ENCODE measurements at regions not wholly inside any gene's neighbourhood (a gene's known extent, or its start where the extent isn't known, plus 50 kb on each side); places are given as distances from the start of the nearest gene placed in this dataset.
"Not testable (repeated sequence)": the region's sequence is repeated elsewhere in the genome, so short reads cannot be mapped to it uniquely, and the experiment has no call there.

DNA sequence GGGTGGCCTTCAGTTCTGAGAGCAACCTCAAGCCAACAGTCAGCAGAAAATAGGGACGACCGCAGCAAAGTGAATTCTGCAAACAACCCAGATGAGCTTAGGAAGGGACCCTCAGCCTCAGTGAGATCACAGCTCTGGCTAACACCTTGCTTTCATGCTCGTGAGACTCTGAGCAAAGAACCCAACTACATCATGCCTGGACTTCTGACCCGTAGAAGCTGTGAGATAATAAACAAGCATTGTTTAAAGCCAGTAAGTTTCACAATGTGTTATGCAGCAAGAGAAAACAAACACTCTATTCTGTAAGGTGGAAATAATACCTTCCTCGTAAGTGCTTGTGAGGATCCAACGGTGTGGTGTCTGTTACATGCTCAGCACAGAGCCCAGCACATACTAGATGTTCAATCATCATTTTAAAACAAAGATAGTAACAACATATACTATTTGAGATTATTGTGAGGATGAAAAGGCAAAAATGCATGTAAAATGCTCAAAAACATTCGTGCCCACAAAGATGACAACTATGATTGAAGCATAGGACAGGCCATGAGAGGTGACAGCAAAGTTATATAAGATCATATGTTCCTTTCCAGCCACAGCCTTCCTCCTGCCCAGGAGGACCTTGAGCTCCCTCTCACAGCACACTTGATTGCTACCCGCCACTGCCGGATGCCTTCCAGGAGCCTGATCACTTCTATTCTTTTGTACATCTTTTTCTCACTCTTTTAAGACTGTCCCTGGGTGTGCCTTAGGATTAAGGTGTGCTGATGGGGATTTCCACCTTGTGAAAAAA lies 433.3 kb downstream of the BUD13 start:
- no peak for DNase-seq (ENCODE audit: low read depth)
- no peak overlapping the region for H3K4me3 ChIP-seq (ENCODE audit: low read depth, low read length)
- TF ChIP-seq, protein P1, sequence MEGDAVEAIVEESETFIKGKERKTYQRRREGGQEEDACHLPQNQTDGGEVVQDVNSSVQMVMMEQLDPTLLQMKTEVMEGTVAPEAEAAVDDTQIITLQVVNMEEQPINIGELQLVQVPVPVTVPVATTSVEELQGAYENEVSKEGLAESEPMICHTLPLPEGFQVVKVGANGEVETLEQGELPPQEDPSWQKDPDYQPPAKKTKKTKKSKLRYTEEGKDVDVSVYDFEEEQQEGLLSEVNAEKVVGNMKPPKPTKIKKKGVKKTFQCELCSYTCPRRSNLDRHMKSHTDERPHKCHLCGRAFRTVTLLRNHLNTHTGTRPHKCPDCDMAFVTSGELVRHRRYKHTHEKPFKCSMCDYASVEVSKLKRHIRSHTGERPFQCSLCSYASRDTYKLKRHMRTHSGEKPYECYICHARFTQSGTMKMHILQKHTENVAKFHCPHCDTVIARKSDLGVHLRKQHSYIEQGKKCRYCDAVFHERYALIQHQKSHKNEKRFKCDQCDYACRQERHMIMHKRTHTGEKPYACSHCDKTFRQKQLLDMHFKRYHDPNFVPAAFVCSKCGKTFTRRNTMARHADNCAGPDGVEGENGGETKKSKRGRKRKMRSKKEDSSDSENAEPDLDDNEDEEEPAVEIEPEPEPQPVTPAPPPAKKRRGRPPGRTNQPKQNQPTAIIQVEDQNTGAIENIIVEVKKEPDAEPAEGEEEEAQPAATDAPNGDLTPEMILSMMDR (IDR thresholded peaks at IDR 0.05; ENCODE audit: insufficient read depth, low read depth, low read length) = no peak

- DNase-seq (ENCODE audit: low read depth); H3K4me3 ChIP-seq (ENCODE audit: low read depth, low read length): not testable (repeated sequence)
Observed at GRCh38 chr11:116338500-116338899, 434.3 kb downstream of the BUD13 start.

DNA sequence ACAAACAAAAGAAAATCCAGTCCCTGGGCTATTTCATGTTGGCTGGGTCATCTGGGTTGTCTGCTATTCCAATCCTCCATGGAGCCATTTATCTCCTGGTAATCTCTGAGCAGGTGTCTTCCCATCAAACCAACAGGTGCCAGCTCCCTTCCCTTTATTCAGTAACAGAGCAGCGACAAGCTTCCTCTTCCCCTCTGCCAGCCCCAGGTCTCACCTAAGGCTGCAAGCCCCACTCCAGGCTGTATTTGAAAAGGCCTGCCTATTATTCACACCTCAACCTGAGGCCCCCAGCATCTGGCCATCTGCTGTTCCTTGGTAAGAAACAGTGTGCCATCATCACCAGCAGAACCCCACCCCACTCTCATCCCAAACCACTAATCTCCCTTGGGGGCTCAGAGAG lies 436.2 kb downstream of the BUD13 start:
- no peak for DNase-seq (ENCODE audit: low read depth)
- TF ChIP-seq, protein P1 (IDR thresholded peaks at IDR 0.05; ENCODE audit: insufficient read depth, low read depth, low read length) = no peak
- no peak overlapping the region for H3K4me3 ChIP-seq (ENCODE audit: low read depth, low read length)

DNA sequence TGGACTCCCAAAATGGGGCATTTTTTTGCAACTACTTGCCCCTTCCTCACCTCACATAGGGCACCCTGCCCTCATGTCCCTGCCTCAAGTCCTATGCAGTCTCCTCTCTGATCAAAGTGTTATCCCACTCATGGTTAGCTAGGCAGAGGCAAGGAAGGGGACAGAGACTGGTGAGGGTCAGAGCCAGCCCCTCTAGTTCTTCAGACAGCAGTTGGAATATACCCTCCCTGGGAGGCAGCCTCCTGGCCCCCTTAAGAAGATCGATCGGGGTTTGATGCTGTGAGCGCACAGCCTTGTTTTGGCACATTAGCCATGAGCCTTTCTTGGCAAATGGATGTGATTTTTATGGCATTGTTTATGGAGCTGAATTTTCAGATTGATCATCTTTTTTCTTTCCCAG lies 436.9 kb downstream of the BUD13 start:
- TF ChIP-seq, protein P1 (IDR thresholded peaks at IDR 0.05; ENCODE audit: insufficient read depth, low read depth, low read length) = no peak
- H3K4me3 ChIP-seq (ENCODE audit: low read depth, low read length) = no peak overlapping the region
- no peak for DNase-seq (ENCODE audit: low read depth)

GRCh38 chr11:116335078-116335477 lies 437.7 kb downstream of the BUD13 start:
- no peak overlapping the region for H3K4me3 ChIP-seq (ENCODE audit: low read depth, low read length)
- TF ChIP-seq, protein P1 (IDR thresholded peaks at IDR 0.05; ENCODE audit: insufficient read depth, low read depth, low read length) = no peak
- no peak for DNase-seq (ENCODE audit: low read depth)

DNA sequence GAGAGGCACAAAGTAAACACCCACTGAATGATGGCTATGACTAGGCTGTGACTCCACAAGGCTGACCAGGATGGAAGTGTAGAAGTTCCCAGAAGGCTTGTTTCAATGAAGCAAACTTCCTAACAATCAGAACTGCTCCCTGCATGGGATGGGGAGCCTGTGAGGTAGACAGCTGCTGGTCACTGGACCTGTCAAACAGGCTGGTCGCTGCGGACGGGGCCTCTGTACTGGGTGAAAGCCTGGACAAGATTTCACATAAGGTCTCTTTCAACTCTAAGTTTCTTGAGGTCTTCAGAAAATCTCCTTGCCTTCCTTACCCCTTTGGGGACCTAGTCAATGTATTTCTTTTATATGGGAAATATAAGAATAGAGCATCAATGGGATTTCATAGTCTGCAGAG lies 438.2 kb downstream of the BUD13 start:
- H3K4me3 ChIP-seq (ENCODE audit: low read depth, low read length) = no peak overlapping the region
- no peak for DNase-seq (ENCODE audit: low read depth)
- TF ChIP-seq, protein P1 (IDR thresholded peaks at IDR 0.05; ENCODE audit: insufficient read depth, low read depth, low read length) = no peak

DNA sequence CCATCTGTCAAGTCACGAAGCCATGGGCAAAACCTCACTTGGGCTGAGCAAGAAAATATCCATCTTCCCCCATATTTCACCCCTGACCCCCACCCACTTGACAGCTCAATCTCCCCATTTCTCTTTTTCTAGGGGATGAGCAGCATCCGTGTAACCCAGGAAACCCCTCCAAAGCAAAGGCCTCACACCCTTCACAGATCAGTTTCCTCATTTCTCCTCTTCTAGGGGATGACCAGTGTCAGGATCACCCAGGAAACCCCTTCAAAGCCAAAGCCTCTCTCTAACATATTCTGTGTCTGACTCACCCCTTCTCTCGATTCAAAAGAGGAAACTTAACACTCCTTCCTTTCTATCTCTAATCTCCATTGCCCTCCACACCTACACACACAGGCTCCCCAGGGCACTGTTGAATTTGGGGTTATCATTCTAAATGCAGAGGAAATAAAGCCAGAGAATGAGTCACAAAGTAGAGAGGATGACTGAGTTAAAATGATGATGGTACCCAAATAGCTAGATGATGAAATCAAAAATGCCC lies 439.7 kb downstream of the BUD13 start:
- TF ChIP-seq, protein P1 (IDR thresholded peaks at IDR 0.05; ENCODE audit: insufficient read depth, low read depth, low read length) = no peak
- DNase-seq (ENCODE audit: low read depth) = no peak
- H3K4me3 ChIP-seq (ENCODE audit: low read depth, low read length) = no peak overlapping the region
